GM12878 (cell line): ENCODE measurements at regions not wholly inside any gene's neighbourhood (a gene's known extent, or its start where the extent isn't known, plus 50 kb on each side); places are given as distances from the start of the nearest gene placed in this dataset.

Source experiments
- ATAC-seq: fragments of 200-7000 bp; cut with Tn5 transposase; 3 replicates; pipeline ENCODE4 v1.9.1; 2020; ENCODE audit warnings: mild to moderate bottlenecking, moderate library complexity
- BruUV-seq: library from RNA; stranded (reverse); fragments of 400-500 nt; replicated peaks from 2 replicates; lab custom pipeline; 2021; lab: Mats Ljungman, UMichigan
- CTCF ChIA-PET: fragments of 300-600 bp; sonication (Branson Sonifier 250); formaldehyde crosslinking; extraction: SDS; loops from one replicate; lab custom pipeline; 2021; ENCODE audit warnings: inconsistent platforms; lab: Yijun Ruan, JAX
- POLR2A ChIA-PET: fragments of 350-600 bp; formaldehyde crosslinking; extraction: SDS; loops from one replicate; lab custom pipeline; 2021; ENCODE audit warnings: inconsistent platforms; lab: Charles Lee
- RAD21 ChIA-PET: fragments of 300-600 bp; sonication (Branson Sonifier 250); formaldehyde crosslinking; loops from one replicate; lab custom pipeline; 2023; ENCODE audit warnings: antibody characterized with exemption; ENCODE audit not compliant: unreplicated experiment; lab: Charles Lee
- SMC1A ChIA-PET: fragments of 300-600 bp; sonication (Branson Sonifier 250); formaldehyde crosslinking; loops from one replicate; lab custom pipeline; 2023; ENCODE audit not compliant: unreplicated experiment, uncharacterized antibody; lab: Charles Lee
- DNase-seq: peaks from one replicate; pipeline ENCODE4 v3.0.0-alpha.2; 2011; ENCODE audit warnings: low read depth, low spot score
- FAIRE-seq: peaks from 3 replicates; lab custom pipeline; 2011; peaks lifted over from hg19 to GRCh38; lab: Jason Lieb, UNC
- H2AFZ ChIP-seq: 2 replicates; pipeline ENCODE4 v1.6.0; 2011; ENCODE audit warnings: low read depth, low read length, control low read depth; ENCODE audit not compliant: control insufficient read depth
- H3K27ac ChIP-seq: 2 replicates; pipeline ENCODE4 v1.5.1; 2011; ENCODE audit warnings: control low read depth; ENCODE audit not compliant: control insufficient read depth, insufficient read depth
- H3K27me3 ChIP-seq, 2 experiments: replicated peaks in 1 of 2; 2 replicates each; pipeline versions ENCODE4 v1.6.0 to v1.6.1; 2011; ENCODE audit warnings: low read length in 1 of 2; ENCODE audit not compliant: control insufficient read depth in 2 of 2, insufficient read depth in 2 of 2
- H3K36me3 ChIP-seq, 2 experiments: 2 replicates each; pipeline ENCODE4 v1.5.1; 2011; ENCODE audit warnings: low read length in 1 of 2; ENCODE audit not compliant: control insufficient read depth in 2 of 2, insufficient read depth in 2 of 2
- H3K4me1 ChIP-seq: 2 replicates; pipeline ENCODE4 v1.6.1; 2011; ENCODE audit warnings: mild to moderate bottlenecking, low read length, moderate library complexity, mixed read lengths; ENCODE audit not compliant: control insufficient read depth, insufficient read depth
- H3K4me2 ChIP-seq: 2 replicates; pipeline ENCODE4 v1.6.0; 2011; ENCODE audit warnings: control low read depth; ENCODE audit not compliant: control insufficient read depth, insufficient read depth
- H3K4me3 ChIP-seq: fragments of 200-600 bp; sonication (generic); 2 replicates; pipeline ENCODE4 v1.5.1; 2016
- H3K79me2 ChIP-seq: 2 replicates; pipeline ENCODE4 v1.6.0; 2011; ENCODE audit warnings: low read length; ENCODE audit not compliant: control insufficient read depth, insufficient read depth
- H3K9ac ChIP-seq: 2 replicates; pipeline ENCODE4 v1.8.0; 2011; ENCODE audit warnings: low read length, control low read depth, mixed read lengths; ENCODE audit not compliant: control insufficient read depth, insufficient read depth
- H3K9me3 ChIP-seq: replicated peaks from 3 replicates; pipeline ENCODE4 v1.5.1; 2011; ENCODE audit warnings: mild to moderate bottlenecking, low read length; ENCODE audit not compliant: control insufficient read depth, insufficient read depth
- H4K20me1 ChIP-seq: 2 replicates; pipeline ENCODE4 v1.6.0; 2011; ENCODE audit not compliant: control insufficient read depth, insufficient read depth
- BCLAF1 ChIP-seq: fragments of 450-650 bp; IDR thresholded peaks from 2 replicates; pipeline ENCODE4 v1.6.1; 2017; ENCODE audit warnings: antibody characterized with exemption, mild to moderate bottlenecking, moderate library complexity
- BHLHE40 ChIP-seq, 2 experiments: fragments of 450-650 bp in 1 of 2; IDR thresholded peaks; 2 replicates each; pipeline ENCODE4 v1.6.1; 2011 to 2017; ENCODE audit warnings: low read depth in 2 of 2, borderline replicate concordance in 1 of 2, improper control_type of control experiment in 1 of 2, low read length in 1 of 2, mild to moderate bottlenecking in 1 of 2
- CBX3 ChIP-seq: fragments of 200-600 bp; sonication (generic); IDR thresholded peaks from 2 replicates; pipeline ENCODE4 v1.6.1; 2016; ENCODE audit warnings: low read depth, borderline replicate concordance
- CHD4 ChIP-seq: fragments of 200-600 bp; sonication (generic); IDR thresholded peaks from 2 replicates; pipeline ENCODE4 v1.6.1; 2016; ENCODE audit warnings: mild to moderate bottlenecking
- FOXK2 ChIP-seq: fragments of 450-650 bp; IDR thresholded peaks from 2 replicates; pipeline ENCODE4 v1.6.1; 2017; ENCODE audit warnings: mild to moderate bottlenecking, moderate library complexity
- IRF4 ChIP-seq: IDR thresholded peaks from 2 replicates; pipeline ENCODE4 v1.6.1; 2011; ENCODE audit warnings: low read depth, low read length
- MAX ChIP-seq: IDR thresholded peaks from 2 replicates; pipeline ENCODE4 v1.6.1; 2012; ENCODE audit warnings: low read depth, low read length, improper control_type of control experiment
- MEF2A ChIP-seq: IDR thresholded peaks from 2 replicates; pipeline ENCODE4 v1.6.1; 2011; ENCODE audit warnings: low read depth, mild to moderate bottlenecking, low read length, moderate library complexity; ENCODE audit not compliant: insufficient read depth
- MYC ChIP-seq: IDR thresholded peaks from 2 replicates; pipeline ENCODE4 v1.6.1; 2011; ENCODE audit warnings: mild to moderate bottlenecking, low read length, moderate library complexity, inconsistent platforms; ENCODE audit not compliant: insufficient read depth, insufficient replicate concordance, insufficient read length, severe bottlenecking
- NRF1 ChIP-seq: conservative IDR thresholded peaks from 2 replicates; pipeline ENCODE4 v1.6.1; 2011; ENCODE audit warnings: mild to moderate bottlenecking, low read depth, low read length, improper control_type of control experiment
- PAX5 ChIP-seq: IDR thresholded peaks from 2 replicates; pipeline ENCODE4 v1.6.1; 2011; ENCODE audit warnings: low read depth, low read length, borderline replicate concordance
- POLR2A ChIP-seq: IDR thresholded peaks from 2 replicates; pipeline ENCODE4 v1.6.1; 2011; ENCODE audit warnings: low read depth, mild to moderate bottlenecking, low read length
- POU2F2 ChIP-seq: IDR thresholded peaks from 3 replicates; pipeline ENCODE4 v1.6.1; 2011; ENCODE audit warnings: low read depth, mild to moderate bottlenecking, low read length, borderline replicate concordance
- SP1 ChIP-seq: IDR thresholded peaks from one replicate; pipeline ENCODE4 v1.6.1; 2011; ENCODE audit warnings: low read depth, low read length
- SREBF2 ChIP-seq: IDR thresholded peaks from 2 replicates; pipeline ENCODE4 v1.6.1; 2012; ENCODE audit warnings: mild to moderate bottlenecking, low read length
- TBL1XR1 ChIP-seq: IDR thresholded peaks from 2 replicates; pipeline ENCODE4 v1.6.1; 2012; ENCODE audit warnings: low read depth, low read length, improper control_type of control experiment
- TCF12 ChIP-seq: IDR thresholded peaks from 2 replicates; pipeline ENCODE4 v1.6.1; 2011; ENCODE audit warnings: low read depth, mild to moderate bottlenecking, low read length
- TCF7 ChIP-seq: IDR thresholded peaks from 2 replicates; pipeline ENCODE4 v1.6.1; 2014; ENCODE audit warnings: antibody characterized with exemption, borderline replicate concordance
- WRNIP1 ChIP-seq: IDR thresholded peaks from 2 replicates; pipeline ENCODE4 v1.6.1; 2011; ENCODE audit warnings: low read depth, low read length, improper control_type of control experiment, borderline replicate concordance
- ZNF217 ChIP-seq: fragments of 450-650 bp; IDR thresholded peaks from 2 replicates; pipeline ENCODE4 v1.6.1; 2017; ENCODE audit warnings: antibody characterized with exemption, mild to moderate bottlenecking
- WGBS: methylation state at CpG from one replicate; pipeline ENCODE4 v1.1.6; 2016; ENCODE audit warnings: low lambda C conversion rate; ENCODE audit not compliant: insufficient replicate concordance, insufficient coverage; ENCODE audit errors: missing lambda C conversion rate; 5-methylcytosine and 5-hydroxymethylcytosine counted together
- in situ Hi-C: fragments of 300-500 bp; cut with MboI; formaldehyde crosslinking; loops from 9 replicates; pipeline ENCODE4 v1.14.3; 2018; ENCODE audit warnings: mixed read lengths
- intact Hi-C: fragments of 100-400 bp; cut with micrococcal nuclease; formaldehyde crosslinking; loops from one replicate; pipeline ENCODE4 v1.14.2; 2022; ENCODE audit not compliant: unreplicated experiment

DNA sequence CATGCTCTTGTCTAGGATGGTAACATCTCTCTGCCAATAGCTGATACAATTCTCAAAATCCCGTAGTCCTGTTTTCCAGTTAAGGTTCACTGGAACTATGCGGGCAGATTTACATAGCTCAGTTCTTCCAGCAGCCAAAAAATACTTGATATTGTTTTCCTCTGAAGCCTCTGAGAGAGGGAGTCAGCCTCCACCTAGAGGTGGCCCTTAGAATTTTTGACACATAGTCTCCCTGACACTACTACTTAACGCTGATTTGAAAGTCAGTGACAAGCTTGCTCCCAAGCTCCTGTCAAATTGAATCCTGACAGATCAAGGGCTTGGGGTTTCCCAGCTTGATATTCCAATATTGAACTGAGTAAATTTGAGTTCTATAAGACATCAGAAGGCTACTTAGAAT, 1780.1 kb downstream of the TP53TG3F start:
- Histone ChIP-seq H3K36me3 (no peaks in the 10 kb centered on the region), H4K20me1 (no peaks in the 10 kb centered on the region), H2AFZ (no peak overlapping the region), H3K4me2 (no peak overlapping the region), H3K27ac (no peak overlapping the region), H3K4me3 (no peak overlapping the region), H3K9me3 (no peaks in the 10 kb centered on the region; the same call in 2 of the 3 replicates), H3K4me1 (no peaks in the 10 kb centered on the region), H3K27me3 (no peaks in the 10 kb centered on the region), H3K9ac (no peak overlapping the region), H3K79me2 (no peaks in the 10 kb centered on the region)
- intact Hi-C loops: loop anchor here (10.0 kb wide), 2 partner anchors 55 to 75 kb away; no protein-coding TSS in a partner anchor
- no peak for FAIRE-seq
- no TSS peak for BruUV-seq
- no peak for ATAC-seq
- in situ Hi-C loops: loop anchor here (5.0 to 10.0 kb wide), 2 partner anchors 67 to 275 kb away; no protein-coding TSS in a partner anchor
- WGBS: 62% methylated on average over 3 of the region's 3 CpGs
- DNase-seq: no peak
- POLR2A ChIA-PET: no interaction called here
- RAD21 ChIA-PET: no interaction called here
- CTCF ChIA-PET: interaction anchor here (1.3 to 1.4 kb wide), 2 partner anchors 51 to 152 kb away, joined by 5 read pairs; no protein-coding TSS in a partner anchor
- SMC1A ChIA-PET: no interaction called here
- TF ChIP-seq CBX3 (no peak), CHD4 (no peak), FOXK2 (no peak), IRF4 (no peak), MYC (no peak), SREBF2 (no peak), TCF12 (no peak), MAX (no peak), WRNIP1 (no peak), NRF1 (no peak)

GRCh38 chr16:35249051-35249450, 1789.6 kb downstream of the TP53TG3F start:
- no peaks in the 10 kb centered on the region for H4K20me1 ChIP-seq
- no peaks in the 10 kb centered on the region for H3K27me3 ChIP-seq
- no peaks in the 10 kb centered on the region; the same call in 2 of the 3 replicates for H3K9me3 ChIP-seq
- no peaks in the 10 kb centered on the region for H3K36me3 ChIP-seq
- DNase-seq (no peak), ATAC-seq (no peak), FAIRE-seq (no peak)
- H3K9ac ChIP-seq: no peak overlapping the region
- ChIA-PET SMC1A (no interaction called here), CTCF (no interaction called here), POLR2A (no interaction called here), RAD21 (no interaction called here)
- no peak overlapping the region for H3K4me3 ChIP-seq
- no TSS peak for BruUV-seq
- 0% methylated on average over 1 of the region's 1 CpG for WGBS
- no peaks in the 10 kb centered on the region for H3K79me2 ChIP-seq
- in situ Hi-C loops: no loop called here
- no peaks in the 10 kb centered on the region for H3K4me1 ChIP-seq
- no peak overlapping the region for H2AFZ ChIP-seq
- H3K4me2 ChIP-seq: no peak overlapping the region
- no peak overlapping the region for H3K27ac ChIP-seq
- intact Hi-C loops: no loop called here
- TF ChIP-seq TCF7: no peak
- no peak for TF ChIP-seq POLR2A
- no peak for TF ChIP-seq MEF2A
- TF ChIP-seq BCLAF1: no peak
- TF ChIP-seq ZNF217: no peak
- TF ChIP-seq PAX5: no peak
- TF ChIP-seq SP1: no peak
- no peak for TF ChIP-seq BHLHE40 (IDR thresholded peaks at IDR 0.05; ENCODE audit: borderline replicate concordance in 1 of 2, low read depth in 2 of 2, low read length in 1 of 2)
- no peak for TF ChIP-seq TBL1XR1
- no peak for TF ChIP-seq POU2F2
